Central memory CD4-positive, alpha-beta T cell (primary cell): ENCODE measurements at regions not wholly inside any gene's neighbourhood (a gene's known extent, or its start where the extent isn't known, plus 50 kb on each side); places are given as distances from the start of the nearest gene placed in this dataset.
"Not testable (repeated sequence)": the region's sequence is repeated elsewhere in the genome, so short reads cannot be mapped to it uniquely, and the experiment has no call there.

ENCODE experiments used
- DNase-seq: peaks from one replicate; pipeline ENCODE4 v3.0.0; 2022

DNA sequence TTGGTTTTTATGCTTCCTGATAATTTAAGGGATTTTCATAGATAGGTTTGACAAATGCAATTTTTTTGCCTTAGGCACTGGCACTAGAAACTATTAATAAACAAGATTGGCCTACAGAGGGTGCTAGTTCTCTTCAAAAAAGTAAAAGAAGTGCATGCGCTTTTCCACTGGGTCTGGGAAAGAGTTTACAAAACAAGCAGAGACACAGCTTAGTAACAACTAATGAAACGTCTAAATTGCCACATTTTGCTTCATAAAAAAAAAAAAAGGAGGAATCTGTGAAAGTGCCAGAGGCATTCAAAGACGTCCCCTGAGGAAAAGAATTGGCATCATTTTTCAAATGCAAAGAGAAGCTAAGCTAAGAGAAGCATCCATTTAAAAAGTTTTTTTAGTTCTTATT lies 58.3 kb upstream of the EEA1 start:
- peak; percentile 45 for DNase-seq

GRCh38 chr12:92987846-92988621 lies 58.9 kb upstream of the EEA1 start:
- no peak for DNase-seq

GRCh38 chr12:92988622-92989130 lies 59.6 kb upstream of the EEA1 start:
- DNase-seq = no peak

GRCh38 chr12:92989715-92990484 lies 60.8 kb upstream of the EEA1 start:
- no peak for DNase-seq

- DNase-seq = no peak
Measured at GRCh38 chr12:92991134-92991533, 62.0 kb upstream of the EEA1 start.

DNA sequence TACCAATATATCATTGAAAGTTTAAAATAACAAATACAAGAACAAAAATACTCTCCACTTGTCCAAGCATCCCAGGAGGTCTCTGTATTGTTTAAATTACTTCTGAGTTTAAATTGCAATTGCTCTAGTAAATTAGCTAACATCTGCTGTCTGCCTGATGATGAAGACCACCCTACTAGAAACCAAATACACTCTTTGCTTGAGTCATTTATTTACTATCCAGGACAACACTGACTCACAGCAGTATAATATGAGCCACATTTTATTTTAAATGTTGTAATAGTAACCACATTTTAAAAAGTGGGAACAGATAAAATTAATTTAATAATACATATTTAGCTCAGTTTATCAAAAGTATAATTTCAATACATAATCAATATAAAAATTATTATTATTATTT lies 62.9 kb upstream of the EEA1 start:
- no peak for DNase-seq

DNA sequence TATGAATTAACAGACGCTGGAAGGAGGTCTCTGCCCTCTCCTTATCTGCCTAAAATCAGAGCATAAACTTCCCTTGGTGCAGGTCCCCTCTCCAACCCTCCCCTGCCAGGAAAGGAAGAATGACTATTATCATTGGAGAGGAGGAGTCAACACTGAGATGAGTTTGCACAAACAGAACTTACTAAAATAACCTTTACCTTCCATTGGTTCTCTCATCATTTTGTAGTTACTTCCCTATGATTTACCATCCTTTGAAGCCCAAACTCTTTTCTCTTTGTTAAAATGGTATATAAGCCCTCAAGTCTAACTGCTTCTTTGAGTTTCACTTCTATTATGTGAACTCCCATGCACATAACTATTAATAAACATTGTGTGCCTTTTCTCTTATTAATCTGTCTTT lies 64.2 kb upstream of the EEA1 start:
- DNase-seq = no peak

GRCh38 chr12:92995258-92995903 lies 66.3 kb upstream of the EEA1 start:
- no peak for DNase-seq

- no peak for DNase-seq
Measured at GRCh38 chr12:93000026-93000425, 70.9 kb upstream of the EEA1 start.

- DNase-seq = no peak
Measured at GRCh38 chr12:93001407-93001806, 72.3 kb upstream of the EEA1 start.

DNA sequence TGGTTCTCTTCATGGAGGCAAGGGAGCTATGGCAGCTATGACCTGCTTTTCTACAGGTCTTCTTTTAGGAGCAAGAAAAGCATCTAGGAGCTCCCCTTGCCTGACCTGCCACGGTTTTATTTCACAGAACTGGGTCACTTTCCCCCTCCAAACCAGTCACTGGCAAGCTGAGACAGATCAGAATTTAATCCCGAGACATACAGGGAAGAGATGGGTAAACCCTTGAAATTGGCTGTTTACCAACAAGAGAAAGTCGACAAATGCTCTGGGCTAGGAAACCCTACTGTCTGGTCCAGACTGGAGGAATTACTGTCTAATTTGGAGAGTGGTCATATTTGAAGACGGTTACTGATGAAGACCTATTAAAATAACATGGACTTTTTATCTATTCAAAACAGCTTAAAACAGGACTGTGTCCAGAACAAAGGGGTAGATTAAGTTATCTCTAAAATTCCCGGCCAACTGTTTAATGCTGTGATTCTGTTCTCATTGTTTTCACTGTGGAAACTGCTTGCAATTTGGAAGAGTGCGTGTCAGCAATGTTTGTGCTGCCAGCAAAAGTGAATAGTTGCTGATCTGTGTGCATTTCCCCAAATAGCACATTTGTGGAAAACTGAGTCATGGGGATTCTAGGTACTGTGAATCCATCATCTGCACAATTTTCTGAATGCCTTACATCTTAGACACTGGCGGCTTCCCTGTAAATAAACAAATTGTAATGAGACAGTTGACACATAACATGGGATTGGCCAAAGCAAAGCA lies 73.4 kb upstream of the EEA1 start:
- no peak for DNase-seq

- DNase-seq = no peak
Measured at GRCh38 chr12:93003531-93004239, 74.6 kb upstream of the EEA1 start.

DNA sequence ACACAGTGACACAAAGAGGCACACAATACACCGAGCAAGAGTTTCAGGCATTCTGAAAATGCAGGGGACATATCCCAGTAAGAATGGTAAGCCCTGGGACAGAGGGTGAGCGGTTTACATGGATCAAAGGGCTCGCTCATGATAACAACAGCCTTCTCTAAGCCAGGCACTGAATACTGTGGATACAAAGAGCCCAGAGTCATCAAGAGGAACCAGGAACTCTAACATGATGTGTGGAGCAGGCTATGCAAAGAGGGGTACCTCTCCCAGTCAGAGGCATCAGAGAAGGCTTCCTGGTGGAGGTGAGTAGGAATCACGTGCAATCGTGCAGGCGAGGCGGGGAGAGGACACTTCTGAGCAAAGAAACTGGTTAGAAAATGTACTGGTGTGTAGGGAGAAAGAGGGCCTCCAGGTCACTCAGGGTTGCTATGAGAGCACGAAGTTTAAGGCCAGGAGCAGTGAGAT lies 76.9 kb upstream of the EEA1 start:
- no peak for DNase-seq

GRCh38 chr12:93006471-93007208 lies 77.5 kb upstream of the EEA1 start:
- DNase-seq = no peak

DNA sequence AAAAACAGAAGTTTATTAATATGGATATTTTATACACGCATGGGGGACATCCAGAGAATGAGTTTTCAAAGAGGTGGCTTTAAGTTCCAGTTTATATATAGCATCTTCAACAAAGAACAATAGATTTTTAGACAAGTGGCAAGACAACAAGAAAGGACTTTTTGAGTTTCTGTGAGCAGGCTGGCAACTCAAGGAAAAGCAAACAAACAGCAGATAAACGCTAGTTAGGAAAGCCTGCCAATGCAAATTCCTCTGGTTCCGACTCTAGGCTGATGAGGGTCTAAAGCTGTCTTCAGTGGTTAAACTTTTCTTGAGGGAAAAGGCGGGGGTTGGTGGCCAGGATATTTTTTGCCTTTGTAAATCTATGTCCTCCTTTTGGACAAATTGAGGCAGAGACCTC lies 78.4 kb upstream of the EEA1 start:
- no peak for DNase-seq

DNA sequence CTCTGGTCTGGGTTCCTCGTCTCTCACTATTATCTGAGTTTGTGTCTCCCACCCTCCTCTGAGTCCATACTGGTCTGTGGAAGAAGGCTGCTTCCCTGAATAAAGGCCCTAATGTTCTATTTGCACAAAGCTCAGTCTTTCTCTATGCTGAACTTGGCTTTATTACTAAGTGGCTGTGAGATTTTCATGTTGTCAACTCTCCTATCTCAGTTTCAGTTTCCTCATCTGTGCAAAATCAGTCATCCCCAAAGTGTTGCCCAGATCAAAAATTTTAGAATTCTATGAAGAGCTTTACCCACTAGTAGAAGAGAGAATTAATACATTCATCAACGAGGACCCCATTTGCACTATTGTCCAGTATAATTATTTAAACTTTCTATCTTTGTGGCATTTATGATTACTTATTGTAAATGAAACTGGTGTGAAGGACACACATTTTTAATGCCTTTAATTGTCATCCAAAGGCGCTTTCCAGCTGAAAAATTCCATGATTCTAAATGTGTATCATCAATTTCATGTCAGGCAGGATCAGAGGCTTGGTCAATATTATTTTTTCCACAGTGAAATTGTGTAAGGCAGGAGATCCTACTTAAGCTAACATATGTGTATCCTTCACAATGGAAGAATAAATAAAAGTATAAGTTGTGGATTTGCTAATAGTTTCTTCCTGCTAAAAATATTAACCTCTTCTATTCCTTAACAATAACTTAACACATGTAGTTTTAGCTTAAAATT lies 79.1 kb upstream of the EEA1 start:
- DNase-seq = no peak

GRCh38 chr12:93008880-93009279 lies 79.8 kb upstream of the EEA1 start:
- not testable (repeated sequence) for DNase-seq

DNA sequence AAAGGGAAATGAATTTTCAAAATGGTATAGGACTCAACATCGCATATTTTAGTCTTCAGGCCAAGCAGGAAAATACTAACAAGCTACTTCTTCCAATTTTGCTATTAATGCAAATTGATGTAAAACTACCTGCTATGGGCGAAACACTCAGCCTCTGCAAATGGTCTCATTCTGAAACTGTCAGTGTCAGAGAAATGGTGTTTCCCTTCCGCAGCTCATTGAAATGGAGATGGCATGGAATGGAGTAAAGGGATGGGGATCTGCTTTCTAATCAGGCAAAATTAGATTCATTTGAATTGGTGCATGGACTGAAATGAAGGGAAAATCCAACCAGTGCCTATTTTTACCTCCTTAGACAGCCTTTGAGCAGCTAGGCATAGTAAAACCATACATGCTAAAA lies 80.4 kb upstream of the EEA1 start:
- no peak for DNase-seq

DNA sequence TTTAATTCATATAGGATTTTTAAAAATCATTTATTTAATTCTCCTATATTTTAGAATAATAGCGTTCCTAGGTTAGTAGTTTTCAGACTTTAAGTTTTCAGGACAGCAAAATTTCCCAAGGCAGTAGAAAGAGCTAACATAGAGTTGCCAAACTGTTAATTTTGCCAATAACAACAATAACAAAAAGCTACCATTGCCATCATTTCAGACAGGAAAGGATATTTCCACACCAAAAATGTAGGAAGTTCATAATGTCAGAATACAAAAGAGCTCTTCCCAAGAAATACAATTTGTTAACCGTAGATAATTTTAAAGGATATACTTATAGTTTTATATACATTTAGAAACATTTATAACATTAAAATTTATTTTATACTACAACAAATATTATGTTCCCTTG lies 81.4 kb upstream of the EEA1 start:
- DNase-seq = no peak

GRCh38 chr12:93011100-93011499 lies 82.0 kb upstream of the EEA1 start:
- no peak for DNase-seq
